Caki2 (cell line): ENCODE measurements at regions not wholly inside any gene's neighbourhood (a gene's known extent, or its start where the extent isn't known, plus 50 kb on each side); places are given as distances from the start of the nearest gene placed in this dataset.

Experiments used
- DNase-seq: peaks from one replicate; pipeline ENCODE4 v3.0.0-alpha.2; 2015; ENCODE audit warnings: low read depth
- in situ Hi-C: cut with HindIII; loops from 2 replicates; pipeline ENCODE4 v1.10.0; 2016; ENCODE audit warnings: low sequenced_read_pairs, low pct_unique_long_range_greater_than_20kb, mixed read lengths

DNA sequence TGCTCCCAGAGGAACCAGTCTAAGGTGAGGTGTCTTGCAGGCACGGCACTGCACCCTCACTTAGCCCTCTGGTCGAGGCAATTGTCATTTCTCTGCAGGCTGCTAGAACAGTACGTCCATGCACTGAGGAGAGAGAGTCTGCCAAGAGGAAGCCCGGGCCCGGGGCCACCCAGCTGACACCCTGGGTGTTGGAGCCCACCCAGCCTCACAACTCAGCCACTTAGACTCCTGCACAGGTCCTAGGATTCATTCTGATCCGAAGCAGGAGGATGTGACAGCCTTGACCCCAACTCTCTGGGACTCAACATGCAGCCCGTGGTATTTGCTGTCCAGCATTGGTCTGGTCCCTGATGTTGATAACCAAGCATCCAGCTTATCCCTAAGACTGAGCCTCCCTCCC, 111.9 kb downstream of the ADSS2 start:
- in situ Hi-C loops, result no loop called here
- DNase-seq, result no peak

DNA sequence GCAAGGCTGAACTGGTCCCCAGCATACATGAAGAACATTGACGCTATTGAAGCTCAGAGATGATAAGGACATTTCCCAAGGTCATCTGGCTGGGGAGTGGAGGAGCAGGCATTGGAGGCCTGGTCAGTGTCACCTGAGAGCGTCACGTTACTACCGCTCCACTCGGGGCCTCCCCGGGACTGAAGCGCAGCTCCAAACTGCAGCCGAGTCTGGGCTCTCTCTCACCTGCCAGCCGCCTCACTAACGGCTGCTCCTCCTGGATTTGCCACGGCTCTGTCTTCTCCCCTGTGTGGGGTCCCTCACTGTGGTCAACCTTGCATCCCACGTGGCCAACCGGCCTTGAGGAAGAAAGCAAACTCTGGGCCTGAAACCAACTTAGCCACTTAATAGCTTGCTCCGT, 111.3 kb downstream of the ADSS2 start:
- no peak for DNase-seq
- in situ Hi-C loops, result no loop called here

DNA sequence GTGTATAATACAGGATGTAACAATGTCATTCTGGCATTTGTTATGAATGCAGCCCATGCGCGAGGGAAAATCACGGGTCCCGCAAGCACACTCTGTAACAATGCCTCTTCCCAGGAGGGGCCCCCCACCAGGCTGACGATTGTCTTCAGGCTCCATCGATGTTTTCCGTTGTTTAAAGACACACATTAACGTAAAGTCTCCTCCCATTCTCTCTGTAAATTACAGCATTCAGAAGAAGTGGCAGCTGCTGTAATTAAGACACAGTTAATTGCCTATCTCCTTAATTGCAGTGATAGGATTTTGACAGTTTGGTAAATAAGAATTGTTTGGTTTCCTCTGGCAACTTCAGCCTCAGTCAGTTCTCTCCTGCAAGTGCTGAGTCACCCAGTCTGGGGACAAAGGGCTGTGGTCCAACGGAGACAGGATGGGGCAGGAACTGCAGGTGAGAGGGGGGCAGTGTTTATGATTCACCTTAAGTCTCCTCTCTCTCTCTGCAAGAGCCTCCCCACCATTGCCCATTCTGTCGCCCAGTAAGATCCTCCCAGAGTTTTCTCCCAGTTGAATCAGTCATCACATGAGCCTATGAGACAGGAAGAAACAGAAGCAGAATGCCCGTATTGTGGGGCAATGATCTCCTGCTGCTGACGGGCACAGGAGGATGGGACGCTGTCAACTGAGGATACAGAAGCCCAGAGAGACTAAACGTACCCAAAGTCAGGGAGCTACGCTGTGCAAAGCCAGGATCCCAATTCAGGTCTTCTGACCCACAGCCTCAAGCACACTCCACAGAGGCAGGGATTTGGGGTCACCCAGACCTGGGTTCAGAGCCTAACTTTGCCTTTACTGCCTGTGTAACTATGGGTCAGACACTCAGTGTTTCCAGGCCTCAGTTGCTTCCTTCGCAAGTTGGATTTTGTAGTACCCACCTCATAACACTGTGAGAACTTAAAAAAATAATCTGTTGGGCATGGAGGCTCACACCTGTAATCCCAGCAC, 110.0 kb downstream of the ADSS2 start:
- peak; percentile 93 for DNase-seq
- in situ Hi-C loops, result no loop called here

DNA sequence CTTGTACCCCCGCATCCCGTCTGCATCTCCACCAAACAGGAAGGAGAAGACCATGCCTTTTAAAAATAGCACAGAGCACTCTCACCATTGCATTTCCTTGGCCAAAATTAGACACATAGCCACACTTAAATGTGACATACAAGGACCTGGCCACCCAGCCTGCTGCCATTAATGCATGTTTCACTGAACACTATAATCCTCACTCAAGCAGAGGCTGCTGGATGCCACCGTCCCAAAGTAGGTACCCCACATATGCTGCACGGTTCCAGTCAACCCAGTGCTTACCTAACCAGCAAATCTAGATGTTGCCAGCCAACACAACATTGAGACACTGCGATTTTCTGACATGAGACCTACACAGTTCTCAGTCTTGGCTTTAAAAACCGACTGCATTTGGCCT, 107.7 kb downstream of the ADSS2 start:
- DNase-seq, result no peak

DNA sequence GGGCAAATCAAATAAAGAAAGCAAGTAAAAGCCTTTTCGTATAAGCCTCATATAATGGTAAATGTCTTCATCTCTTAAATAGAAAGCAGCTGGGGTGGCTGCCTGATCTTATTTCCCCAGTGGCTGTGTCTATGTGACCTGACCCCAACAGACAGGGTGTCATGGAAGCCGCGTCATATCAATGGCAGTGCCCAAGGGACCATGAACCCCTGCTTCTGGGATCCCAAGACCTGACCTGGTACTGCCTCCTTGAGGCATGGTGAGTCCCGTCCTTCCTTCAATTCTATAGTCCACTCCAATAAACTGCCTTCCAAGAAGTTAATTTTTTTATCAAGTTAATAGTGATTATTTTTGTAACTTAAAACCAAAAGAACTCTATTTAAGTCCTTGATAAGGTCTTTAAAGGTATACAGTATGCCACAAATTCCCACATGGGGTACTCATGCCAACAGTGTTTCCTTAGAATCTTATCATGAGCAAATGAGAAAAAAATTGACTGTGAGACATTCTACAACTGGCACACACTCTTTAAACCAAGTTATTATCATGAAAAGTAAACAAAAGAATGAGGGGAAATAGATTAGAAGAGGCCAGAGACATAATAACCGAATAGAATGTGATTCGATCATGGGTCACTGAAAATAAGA, 104.6 kb downstream of the ADSS2 start:
- in situ Hi-C loops, result no loop called here
- no peak for DNase-seq

More for the DNA sequence above, 107.7 kb downstream of the ADSS2 start:
- in situ Hi-C loops, result no loop called here

DNA sequence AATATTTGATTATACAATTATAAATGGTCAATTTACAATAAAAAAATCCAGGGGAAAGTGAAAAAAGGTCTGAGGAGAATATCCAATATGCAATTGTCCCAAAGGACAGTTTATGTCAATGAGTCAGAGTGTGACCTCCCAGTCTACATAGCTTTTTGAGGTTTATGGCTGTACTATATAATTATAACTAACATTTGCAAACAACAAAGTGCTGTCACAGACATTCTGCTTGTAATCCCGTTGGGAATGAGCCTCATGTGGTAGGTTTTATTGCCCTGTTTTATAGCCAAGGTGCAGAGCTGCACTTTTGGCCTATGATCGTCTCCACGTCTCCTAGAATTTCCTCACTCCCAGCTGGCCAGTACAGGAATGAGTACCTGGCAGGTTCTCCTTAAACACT, 103.8 kb downstream of the ADSS2 start:
- in situ Hi-C loops, result no loop called here
- no peak for DNase-seq

DNA sequence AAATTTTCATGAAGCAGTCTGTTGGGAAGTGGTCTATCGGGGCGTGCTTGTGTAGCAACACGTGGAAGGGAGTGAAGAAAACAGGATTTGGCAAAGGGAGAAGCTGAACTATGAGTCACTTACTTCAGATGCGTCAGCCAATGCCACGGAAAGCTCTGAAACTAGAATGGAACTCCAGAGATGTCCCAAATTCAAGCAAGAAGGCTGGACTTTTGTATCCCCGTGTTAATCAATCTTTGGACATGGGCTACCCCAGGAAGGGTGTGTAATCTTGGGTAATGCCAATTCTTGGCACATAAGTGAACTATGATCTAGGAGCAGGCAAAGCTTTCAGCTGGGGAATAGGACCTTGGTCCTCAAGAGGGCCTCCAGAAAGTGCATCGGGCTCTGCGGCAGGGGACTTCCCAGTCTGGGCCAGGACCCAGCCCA, 102.6 kb downstream of the ADSS2 start:
- in situ Hi-C loops, result no loop called here
- no peak for DNase-seq

DNA sequence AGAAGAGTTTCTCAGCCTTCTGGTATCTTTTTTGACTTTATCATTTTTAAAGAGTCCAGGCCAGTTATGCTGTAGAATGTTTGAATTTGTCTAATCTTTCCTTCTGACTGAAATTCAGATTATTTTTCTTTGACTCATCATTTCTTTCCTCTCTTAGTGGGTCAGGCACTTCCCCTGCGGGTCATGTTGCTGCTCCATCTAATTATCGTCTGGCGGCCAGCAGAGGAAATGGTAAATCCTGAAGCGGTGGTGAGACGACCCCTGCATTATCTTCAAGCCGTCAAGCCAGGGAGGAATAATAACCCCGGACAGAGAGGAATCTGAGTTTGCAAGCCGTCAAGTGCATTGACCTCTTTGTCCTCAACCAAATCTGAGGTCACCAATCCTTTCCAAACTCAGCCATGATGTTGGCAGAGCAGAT, 102.1 kb downstream of the ADSS2 start:
- no peak for DNase-seq
- in situ Hi-C loops, result no loop called here

DNA sequence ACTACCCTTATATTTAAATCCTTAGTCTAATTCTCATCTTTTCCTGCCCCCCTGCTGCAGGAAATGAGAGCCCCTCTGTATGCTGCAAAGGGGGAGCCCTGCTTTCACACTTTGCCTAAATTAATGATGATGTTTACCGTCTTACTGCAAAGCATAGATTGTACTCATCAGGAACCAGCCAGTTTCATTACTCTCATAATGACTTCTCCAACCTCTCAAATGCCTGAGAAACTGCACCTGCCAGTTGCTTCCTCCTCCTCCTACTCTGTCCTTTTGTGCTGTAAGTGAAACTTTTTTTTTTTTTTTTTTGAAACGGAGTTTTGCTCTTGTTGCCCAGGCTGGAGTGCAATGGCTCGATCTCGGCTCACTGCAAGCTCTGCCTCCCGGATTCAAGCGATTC, 101.7 kb downstream of the ADSS2 start:
- in situ Hi-C loops, result no loop called here
- DNase-seq, result no peak

DNA sequence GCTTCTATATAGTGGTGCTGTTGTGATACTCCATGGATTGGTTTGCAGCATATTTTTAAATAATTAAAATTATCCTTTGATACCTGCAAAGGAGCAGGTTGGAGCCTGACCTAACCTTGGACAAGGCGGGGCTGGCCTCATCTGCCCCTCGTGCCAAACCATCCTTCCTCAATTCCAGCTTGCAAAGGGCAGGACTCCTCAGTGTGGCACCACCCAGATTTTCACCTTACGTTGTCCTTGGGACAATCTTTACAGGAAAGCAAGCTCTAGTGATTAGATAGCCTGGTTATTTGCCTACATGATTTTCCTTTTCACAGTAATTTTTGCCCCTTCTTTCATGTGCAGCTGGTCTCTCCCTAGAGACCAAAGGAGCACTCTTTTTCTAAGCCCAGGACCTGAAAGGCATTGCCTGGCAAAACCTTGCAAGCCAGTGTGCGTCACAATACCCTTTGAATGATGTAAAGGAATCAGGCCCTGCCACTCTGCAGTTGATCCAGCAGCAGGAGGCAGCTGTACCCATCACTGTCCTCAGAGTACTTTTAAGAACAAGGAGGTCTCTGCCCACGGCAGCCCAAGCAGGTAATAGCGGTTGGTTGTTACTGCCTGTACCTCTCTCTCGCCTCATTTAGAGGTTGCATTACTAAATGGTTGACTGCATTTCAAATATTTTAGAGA, 99.4 kb downstream of the ADSS2 start:
- in situ Hi-C loops, result no loop called here

DNA sequence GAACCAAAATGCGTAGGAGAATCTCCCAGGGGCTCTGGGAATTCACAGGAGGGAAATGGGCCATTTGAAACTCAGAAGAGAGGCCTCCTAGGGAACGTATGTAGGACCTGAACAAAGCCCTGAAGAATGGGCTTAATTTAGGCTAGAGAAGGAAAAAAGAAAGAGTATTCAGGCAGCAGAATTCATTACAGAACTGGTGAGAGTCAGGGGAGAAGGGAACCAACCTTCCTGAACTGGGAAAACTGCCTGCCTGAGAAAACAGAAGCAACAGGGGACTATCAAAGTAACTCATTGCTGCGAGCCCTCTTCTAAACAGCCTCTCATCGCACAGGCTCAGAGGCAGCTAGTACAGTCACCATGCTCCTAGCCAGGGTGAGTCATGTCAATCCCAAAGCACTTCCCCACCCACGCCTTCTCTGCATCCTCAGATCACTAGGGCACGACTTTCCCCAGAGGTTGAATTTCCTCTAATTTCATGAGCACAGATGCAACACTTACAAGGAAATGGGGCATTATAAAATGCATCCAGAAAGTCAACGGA, 98.1 kb downstream of the ADSS2 start:
- in situ Hi-C loops, result no loop called here
- DNase-seq, result peak; percentile 91

More for the DNA sequence above, 99.4 kb downstream of the ADSS2 start:
- no peak for DNase-seq

DNA sequence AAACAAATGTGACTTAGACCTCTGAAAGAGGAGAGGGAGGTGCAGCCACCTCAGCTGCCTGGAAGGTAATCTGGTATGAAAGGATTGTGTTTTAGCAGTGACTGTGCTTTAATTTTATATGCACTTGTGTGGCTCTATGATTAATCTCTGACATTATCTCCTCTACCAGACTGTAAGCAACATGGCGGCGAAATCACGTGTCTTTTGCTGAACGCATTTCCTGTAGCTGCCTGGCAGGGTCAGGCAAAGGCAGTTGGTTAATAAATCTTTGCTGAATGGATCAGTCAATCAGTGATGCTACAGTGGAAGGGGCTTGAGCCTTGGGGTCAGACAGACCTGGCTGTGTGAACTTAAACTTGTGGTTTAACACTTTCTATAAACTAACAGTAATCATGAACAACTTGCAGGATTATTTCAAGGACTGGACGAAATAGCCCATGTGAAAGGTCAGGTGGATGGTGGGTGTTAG, 96.9 kb downstream of the ADSS2 start:
- DNase-seq, result no peak
- in situ Hi-C loops, result no loop called here

DNA sequence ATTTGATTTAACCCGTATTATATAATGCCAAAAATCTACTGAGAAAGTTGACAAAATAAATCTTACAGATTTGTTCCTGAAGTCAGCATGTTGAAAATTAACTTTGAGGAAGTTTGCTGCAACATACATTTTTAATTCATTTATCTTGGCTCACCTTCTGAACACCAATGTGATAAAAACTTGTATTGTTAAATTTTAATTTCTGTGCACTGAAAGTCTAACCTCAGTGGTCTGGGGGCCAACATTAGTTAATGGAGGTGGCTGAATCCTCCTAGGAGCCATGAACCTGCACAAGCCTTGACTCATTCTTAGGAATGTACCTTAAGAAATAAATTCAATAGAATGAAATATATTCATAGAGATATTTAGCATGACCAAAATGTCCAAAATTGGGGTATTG, 95.3 kb downstream of the ADSS2 start:
- DNase-seq, result peak; percentile 59
- in situ Hi-C loops, result no loop called here
